ENCODE measurements at regions not wholly inside any gene's neighbourhood (a gene's known extent, or its start where the extent isn't known, plus 50 kb on each side); places are given as distances from the start of the nearest gene placed in this dataset.

DNA sequence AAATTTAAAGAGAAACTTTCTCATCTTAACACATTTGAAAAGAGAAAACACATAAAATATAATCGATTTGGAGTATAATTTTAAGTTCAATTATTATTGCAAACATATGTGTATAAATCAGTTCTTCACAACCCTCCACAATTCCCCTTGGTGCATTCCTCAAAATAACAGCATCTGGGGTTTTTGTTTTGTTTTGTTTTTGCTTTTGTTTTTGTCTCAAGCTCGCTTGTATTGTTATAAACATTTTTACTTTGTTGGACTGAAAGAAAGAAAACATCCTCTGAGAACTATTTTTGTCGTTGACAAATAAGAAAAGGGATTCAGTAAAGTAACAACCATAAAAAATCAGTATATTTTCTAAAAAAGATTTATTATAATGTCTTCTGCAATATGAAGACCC, 60.2 kb upstream of the HIVEP1 start:
- H3K27ac ChIP-seq, result no peak overlapping the region
- no peaks in the 10 kb centered on the region for H3K9me3 ChIP-seq
- H3K4me1 ChIP-seq (ENCODE audit: control insufficient read depth in 1 of 2, low read depth in 2 of 2), result no peaks in the 10 kb centered on the region
- TF ChIP-seq, protein P1, sequence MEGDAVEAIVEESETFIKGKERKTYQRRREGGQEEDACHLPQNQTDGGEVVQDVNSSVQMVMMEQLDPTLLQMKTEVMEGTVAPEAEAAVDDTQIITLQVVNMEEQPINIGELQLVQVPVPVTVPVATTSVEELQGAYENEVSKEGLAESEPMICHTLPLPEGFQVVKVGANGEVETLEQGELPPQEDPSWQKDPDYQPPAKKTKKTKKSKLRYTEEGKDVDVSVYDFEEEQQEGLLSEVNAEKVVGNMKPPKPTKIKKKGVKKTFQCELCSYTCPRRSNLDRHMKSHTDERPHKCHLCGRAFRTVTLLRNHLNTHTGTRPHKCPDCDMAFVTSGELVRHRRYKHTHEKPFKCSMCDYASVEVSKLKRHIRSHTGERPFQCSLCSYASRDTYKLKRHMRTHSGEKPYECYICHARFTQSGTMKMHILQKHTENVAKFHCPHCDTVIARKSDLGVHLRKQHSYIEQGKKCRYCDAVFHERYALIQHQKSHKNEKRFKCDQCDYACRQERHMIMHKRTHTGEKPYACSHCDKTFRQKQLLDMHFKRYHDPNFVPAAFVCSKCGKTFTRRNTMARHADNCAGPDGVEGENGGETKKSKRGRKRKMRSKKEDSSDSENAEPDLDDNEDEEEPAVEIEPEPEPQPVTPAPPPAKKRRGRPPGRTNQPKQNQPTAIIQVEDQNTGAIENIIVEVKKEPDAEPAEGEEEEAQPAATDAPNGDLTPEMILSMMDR (IDR thresholded peaks at IDR 0.05), result no peak
- no peak for DNase-seq (ENCODE audit: low spot score)
- no peaks in the 10 kb centered on the region for H3K36me3 ChIP-seq
- no peaks in the 10 kb centered on the region for H3K27me3 ChIP-seq (replicated peaks; ENCODE audit: insufficient read depth)
- ATAC-seq (ENCODE audit: insufficient number of reproducible peaks, low FRiP score, low read depth), result no peak
- no peak overlapping the region for H3K4me3 ChIP-seq

DNA sequence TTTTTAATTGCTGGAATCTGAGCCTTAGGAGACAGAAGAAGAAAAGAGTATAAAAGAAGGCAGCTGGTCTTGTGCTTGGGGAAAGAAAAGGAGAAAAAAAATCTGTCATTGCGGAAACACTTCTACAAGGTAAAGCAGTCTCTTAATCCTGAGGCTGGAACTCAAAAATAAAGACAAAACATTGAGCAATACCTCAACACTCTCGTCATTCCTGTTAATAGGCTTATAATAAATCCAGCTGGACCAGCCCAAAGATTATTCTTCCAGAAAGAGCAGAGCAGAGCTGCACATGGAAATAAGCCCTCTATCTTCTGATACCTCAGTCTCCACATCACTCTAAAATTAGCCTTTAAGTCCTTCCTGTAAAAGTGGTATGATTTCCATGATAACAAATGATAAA, 62.0 kb upstream of the HIVEP1 start:
- H3K27me3 ChIP-seq (replicated peaks; ENCODE audit: insufficient read depth), result no peaks in the 10 kb centered on the region
- ATAC-seq (ENCODE audit: insufficient number of reproducible peaks, low FRiP score, low read depth), result no peak
- no peaks in the 10 kb centered on the region for H3K4me1 ChIP-seq (ENCODE audit: control insufficient read depth in 1 of 2, low read depth in 2 of 2)
- DNase-seq (ENCODE audit: low spot score), result no peak
- H3K36me3 ChIP-seq, result no peaks in the 10 kb centered on the region
- no peak overlapping the region for H3K4me3 ChIP-seq
- TF ChIP-seq, protein P1 (IDR thresholded peaks at IDR 0.05), result no peak
- H3K9me3 ChIP-seq, result no peaks in the 10 kb centered on the region
- no peak overlapping the region for H3K27ac ChIP-seq

DNA sequence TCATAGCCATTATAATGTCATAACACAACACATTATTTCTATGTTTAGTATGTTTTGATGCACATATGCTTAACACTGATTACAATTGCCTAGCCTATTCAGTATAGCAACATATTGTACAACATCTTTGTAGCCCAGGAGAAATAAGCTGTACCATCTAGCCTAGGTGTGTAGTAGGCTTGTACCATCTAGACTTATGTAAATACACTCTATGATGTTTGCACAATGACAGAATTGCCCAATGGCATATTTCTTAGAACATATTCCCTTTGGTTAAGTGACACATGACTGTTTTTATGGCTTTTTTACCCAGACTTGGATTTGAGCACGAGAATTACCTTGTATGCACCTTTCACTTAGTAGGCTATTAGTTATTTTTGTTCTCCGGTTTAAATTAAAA, 64.5 kb upstream of the HIVEP1 start:
- TF ChIP-seq, protein P1 (IDR thresholded peaks at IDR 0.05), result no peak

DNA sequence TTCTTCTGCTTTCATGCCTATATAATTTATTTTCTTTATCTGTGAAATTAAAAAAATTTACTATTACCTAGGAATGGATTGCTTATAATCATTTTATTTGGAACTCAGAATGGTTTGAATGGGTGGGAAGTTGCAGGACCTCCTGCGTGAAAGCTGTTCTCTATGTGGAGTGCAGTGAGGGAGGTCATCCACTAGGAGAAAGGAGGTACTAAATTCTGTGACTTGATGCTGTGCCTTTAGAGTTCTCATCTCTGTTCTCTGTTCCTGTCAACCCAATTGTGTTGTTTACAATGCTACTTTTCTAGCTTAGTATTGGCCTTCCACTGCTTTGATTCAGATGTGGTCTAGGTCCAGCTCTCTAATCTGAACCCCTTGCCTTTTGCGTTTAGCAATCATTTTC, 65.0 kb upstream of the HIVEP1 start:
- H3K27ac ChIP-seq, result no peak overlapping the region
- H3K27me3 ChIP-seq (replicated peaks; ENCODE audit: insufficient read depth), result no peaks in the 10 kb centered on the region
- ATAC-seq (ENCODE audit: insufficient number of reproducible peaks, low FRiP score, low read depth) (no peak), DNase-seq (ENCODE audit: low spot score) (no peak)
- no peaks in the 10 kb centered on the region for H3K4me1 ChIP-seq (ENCODE audit: control insufficient read depth in 1 of 2, low read depth in 2 of 2)
- H3K9me3 ChIP-seq, result no peaks in the 10 kb centered on the region
- no peak overlapping the region for H3K4me3 ChIP-seq
- no peaks in the 10 kb centered on the region for H3K36me3 ChIP-seq
- TF ChIP-seq, protein P1 (IDR thresholded peaks at IDR 0.05), result no peak

More for the DNA sequence above, 64.5 kb upstream of the HIVEP1 start:
- no peaks in the 10 kb centered on the region for H3K27me3 ChIP-seq (replicated peaks; ENCODE audit: insufficient read depth)
- H3K4me1 ChIP-seq (ENCODE audit: control insufficient read depth in 1 of 2, low read depth in 2 of 2), result no peaks in the 10 kb centered on the region
- ATAC-seq (ENCODE audit: insufficient number of reproducible peaks, low FRiP score, low read depth) (no peak), DNase-seq (ENCODE audit: low spot score) (no peak)
- H3K27ac ChIP-seq, result no peak overlapping the region
- H3K9me3 ChIP-seq, result no peaks in the 10 kb centered on the region
- H3K36me3 ChIP-seq, result no peaks in the 10 kb centered on the region
- no peak overlapping the region for H3K4me3 ChIP-seq

DNA sequence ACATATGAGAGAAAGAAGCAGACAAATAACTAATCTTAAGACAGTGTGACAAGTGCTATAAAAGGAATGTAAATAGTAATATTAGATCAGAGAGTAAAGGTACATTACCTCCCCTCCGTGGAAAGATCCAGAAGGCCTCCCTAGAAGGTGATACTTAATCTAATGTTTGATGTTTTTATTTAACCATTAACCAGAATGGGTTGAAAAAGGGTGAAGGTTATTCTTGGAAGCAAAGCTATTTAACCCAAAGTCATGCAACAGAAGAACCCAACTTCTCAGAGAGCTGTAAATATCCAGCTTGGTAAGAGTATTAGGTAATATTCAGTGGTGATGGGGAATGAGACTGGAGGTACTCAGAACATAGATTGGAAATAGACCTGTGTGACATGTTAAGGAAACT, 68.0 kb upstream of the HIVEP1 start:
- H3K27me3 ChIP-seq (replicated peaks; ENCODE audit: insufficient read depth), result no peaks in the 10 kb centered on the region
- H3K27ac ChIP-seq, result no peak overlapping the region
- DNase-seq (ENCODE audit: low spot score) (no peak), ATAC-seq (ENCODE audit: insufficient number of reproducible peaks, low FRiP score, low read depth) (no peak)
- no peaks in the 10 kb centered on the region for H3K9me3 ChIP-seq
- TF ChIP-seq, protein P1 (IDR thresholded peaks at IDR 0.05), result no peak
- no peaks in the 10 kb centered on the region for H3K36me3 ChIP-seq
- H3K4me3 ChIP-seq, result no peak overlapping the region
- no peaks in the 10 kb centered on the region for H3K4me1 ChIP-seq (ENCODE audit: control insufficient read depth in 1 of 2, low read depth in 2 of 2)
